Caco-2 (cell line): ENCODE measurements at regions not wholly inside any gene's neighbourhood (a gene's known extent, or its start where the extent isn't known, plus 50 kb on each side); places are given as distances from the start of the nearest gene placed in this dataset.

Experiments
- BruUV-seq: library from RNA; stranded (reverse); fragments of 400-500 nt; replicated peaks from 2 replicates; lab custom pipeline; 2021; lab: Mats Ljungman, UMichigan
- CTCF ChIA-PET: fragments of 300-600 bp; sonication (Branson Sonifier 250); formaldehyde crosslinking; loops from one replicate; lab custom pipeline; 2022; ENCODE audit warnings: antibody characterized with exemption; lab: Charles Lee
- POLR2A ChIA-PET: fragments of 300-600 bp; sonication (Branson Sonifier 250); formaldehyde crosslinking; loops from one replicate; lab custom pipeline; 2022; ENCODE audit warnings: antibody characterized with exemption; lab: Charles Lee
- DNase-seq, 2 experiments: peaks; one replicate each; pipeline versions ENCODE4 v3.0.0 to v3.0.0-alpha.2; 2020 to 2022
- H3K27me3 ChIP-seq: replicated peaks from 2 replicates; pipeline ENCODE4 v1.6.0; 2011; ENCODE audit warnings: low read length; ENCODE audit not compliant: control insufficient read depth, insufficient read depth
- H3K36me3 ChIP-seq: 2 replicates; pipeline ENCODE4 v1.5.1; 2011; ENCODE audit warnings: low read length; ENCODE audit not compliant: control insufficient read depth, insufficient read depth
- H3K4me1 ChIP-seq: fragments of 250-450 bp; sonication (Bioruptor Pico); 2 replicates; pipeline ENCODE4 v1.5.1; 2020; ENCODE audit warnings: mild to moderate bottlenecking
- H3K4me3 ChIP-seq: 2 replicates; pipeline ENCODE4 v1.5.1; 2011; ENCODE audit warnings: low read depth, mild to moderate bottlenecking, control low read depth, low read length
- H3K9me3 ChIP-seq: fragments of 250-450 bp; sonication (Bioruptor Pico); 2 replicates; pipeline ENCODE4 v1.5.1; 2020; ENCODE audit warnings: mild to moderate bottlenecking, moderate library complexity
- H3K27ac Mint-ChIP-seq: one replicate; pipeline ENCODE4 v1.8.0; 2022; ENCODE audit warnings: mixed read lengths; ENCODE audit not compliant: unreplicated experiment
- H3K27me3 Mint-ChIP-seq: one replicate; pipeline ENCODE4 v1.8.0; 2022; ENCODE audit warnings: mixed read lengths; ENCODE audit not compliant: insufficient read depth, unreplicated experiment
- H3K36me3 Mint-ChIP-seq: one replicate; pipeline ENCODE4 v1.8.0; 2022; ENCODE audit warnings: mild to moderate bottlenecking, mixed read lengths; ENCODE audit not compliant: insufficient read depth, unreplicated experiment
- H3K4me1 Mint-ChIP-seq: one replicate; pipeline ENCODE4 v1.8.0; 2022; ENCODE audit warnings: low read depth, mixed read lengths; ENCODE audit not compliant: unreplicated experiment
- H3K4me3 Mint-ChIP-seq: one replicate; pipeline ENCODE4 v1.8.0; 2022; ENCODE audit warnings: mild to moderate bottlenecking, moderate library complexity, mixed read lengths; ENCODE audit not compliant: unreplicated experiment
- H3K9me3 Mint-ChIP-seq: one replicate; pipeline ENCODE4 v1.8.0; 2022; ENCODE audit warnings: mixed read lengths; ENCODE audit not compliant: unreplicated experiment
- intact Hi-C: fragments of 100-400 bp; cut with micrococcal nuclease; formaldehyde crosslinking; loops from one replicate; pipeline ENCODE4 v1.10.0; 2022; ENCODE audit not compliant: unreplicated experiment
- TF ChIP-seq, protein P1 (sequence below), 2 experiments: fragments of 200-600 bp in 1 of 2; IDR thresholded peaks; 1 replicate in 1 of 2; 2 replicates in 1 of 2; pipeline versions ENCODE4 v1.5.1 to v1.8.0; 2011 to 2022; ENCODE audit warnings: antibody characterized with exemption in 1 of 2, control low read depth in 1 of 2, inconsistent platforms in 1 of 2, low read depth in 1 of 2, low read length in 1 of 2, mild to moderate bottlenecking in 1 of 2, moderate library complexity in 1 of 2; ENCODE audit not compliant: insufficient read depth in 1 of 2, severe bottlenecking in 1 of 2, unreplicated experiment in 1 of 2

- no TSS peak for BruUV-seq
- TF ChIP-seq, protein P1, sequence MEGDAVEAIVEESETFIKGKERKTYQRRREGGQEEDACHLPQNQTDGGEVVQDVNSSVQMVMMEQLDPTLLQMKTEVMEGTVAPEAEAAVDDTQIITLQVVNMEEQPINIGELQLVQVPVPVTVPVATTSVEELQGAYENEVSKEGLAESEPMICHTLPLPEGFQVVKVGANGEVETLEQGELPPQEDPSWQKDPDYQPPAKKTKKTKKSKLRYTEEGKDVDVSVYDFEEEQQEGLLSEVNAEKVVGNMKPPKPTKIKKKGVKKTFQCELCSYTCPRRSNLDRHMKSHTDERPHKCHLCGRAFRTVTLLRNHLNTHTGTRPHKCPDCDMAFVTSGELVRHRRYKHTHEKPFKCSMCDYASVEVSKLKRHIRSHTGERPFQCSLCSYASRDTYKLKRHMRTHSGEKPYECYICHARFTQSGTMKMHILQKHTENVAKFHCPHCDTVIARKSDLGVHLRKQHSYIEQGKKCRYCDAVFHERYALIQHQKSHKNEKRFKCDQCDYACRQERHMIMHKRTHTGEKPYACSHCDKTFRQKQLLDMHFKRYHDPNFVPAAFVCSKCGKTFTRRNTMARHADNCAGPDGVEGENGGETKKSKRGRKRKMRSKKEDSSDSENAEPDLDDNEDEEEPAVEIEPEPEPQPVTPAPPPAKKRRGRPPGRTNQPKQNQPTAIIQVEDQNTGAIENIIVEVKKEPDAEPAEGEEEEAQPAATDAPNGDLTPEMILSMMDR (IDR thresholded peaks at IDR 0.05; ENCODE audit: insufficient read depth in 1 of 2, low read depth in 1 of 2, low read length in 1 of 2, severe bottlenecking in 1 of 2, unreplicated experiment in 1 of 2): no peak
Observed at GRCh38 chr11:128300785-128301184, 286.6 kb downstream of the ETS1 start.

GRCh38 chr11:128299132-128299726 lies 288.1 kb downstream of the ETS1 start:
- TF ChIP-seq, protein P1 (IDR thresholded peaks at IDR 0.05; ENCODE audit: insufficient read depth in 1 of 2, low read depth in 1 of 2, low read length in 1 of 2, severe bottlenecking in 1 of 2, unreplicated experiment in 1 of 2): no peak
- no peak for DNase-seq
- intact Hi-C loops: no loop called here
- H3K27me3 ChIP-seq: no peaks in the 10 kb centered on the region
- ChIA-PET POLR2A (no interaction called here), CTCF (interaction anchor here (2.0 kb wide), 1 partner anchor 8 kb away, joined by 4 read pairs; no protein-coding TSS in a partner anchor)
- BruUV-seq: no TSS peak
- H3K4me1 Mint-ChIP-seq: no peaks in the 10 kb centered on the region
- no peak overlapping the region for H3K27ac Mint-ChIP-seq
- H3K9me3 Mint-ChIP-seq: no peaks in the 10 kb centered on the region
- no peaks in the 10 kb centered on the region for H3K9me3 ChIP-seq
- H3K36me3 ChIP-seq: no peaks in the 10 kb centered on the region
- peaks cover 9% of the 10 kb centered on the region for H3K27me3 Mint-ChIP-seq
- H3K4me1 ChIP-seq: no peaks in the 10 kb centered on the region
- H3K36me3 Mint-ChIP-seq: no peaks in the 10 kb centered on the region
- H3K4me3 Mint-ChIP-seq: no peak overlapping the region
- no peak overlapping the region for H3K4me3 ChIP-seq

More at GRCh38 chr11:128300785-128301184, 286.6 kb downstream of the ETS1 start:
- no peaks in the 10 kb centered on the region for H3K4me1 ChIP-seq
- H3K4me3 Mint-ChIP-seq: no peak overlapping the region
- POLR2A ChIA-PET: no interaction called here
- no peaks in the 10 kb centered on the region for H3K9me3 Mint-ChIP-seq
- no peaks in the 10 kb centered on the region for H3K36me3 ChIP-seq
- no peaks in the 10 kb centered on the region for H3K9me3 ChIP-seq
- H3K27me3 ChIP-seq: no peaks in the 10 kb centered on the region
- no peak overlapping the region for H3K27ac Mint-ChIP-seq
- H3K27me3 Mint-ChIP-seq: peaks cover 9% of the 10 kb centered on the region
- intact Hi-C loops: no loop called here
- CTCF ChIA-PET: no interaction called here
- H3K4me1 Mint-ChIP-seq: no peaks in the 10 kb centered on the region
- no peaks in the 10 kb centered on the region for H3K36me3 Mint-ChIP-seq
- H3K4me3 ChIP-seq: no peak overlapping the region
- no peak for DNase-seq

- Mint-ChIP-seq H3K4me1 (no peaks in the 10 kb centered on the region), H3K4me3 (no peak overlapping the region), H3K9me3 (no peaks in the 10 kb centered on the region), H3K36me3 (no peaks in the 10 kb centered on the region), H3K27me3 (peaks cover 8% of the 10 kb centered on the region), H3K27ac (no peak overlapping the region)
- Histone ChIP-seq H3K9me3 (no peaks in the 10 kb centered on the region), H3K4me1 (no peaks in the 10 kb centered on the region), H3K4me3 (no peak overlapping the region), H3K36me3 (no peaks in the 10 kb centered on the region), H3K27me3 (no peaks in the 10 kb centered on the region)
- no peak for DNase-seq
- TF ChIP-seq, protein P1 (IDR thresholded peaks at IDR 0.05; ENCODE audit: insufficient read depth in 1 of 2, low read depth in 1 of 2, low read length in 1 of 2, severe bottlenecking in 1 of 2, unreplicated experiment in 1 of 2): no peak
- ChIA-PET POLR2A (no interaction called here), CTCF (no interaction called here)
- BruUV-seq: no TSS peak
- intact Hi-C loops: no loop called here
Observed at GRCh38 chr11:128298271-128298670, 289.1 kb downstream of the ETS1 start.
